Neural progenitor cell (in vitro differentiated cells): ENCODE measurements at regions not wholly inside any gene's neighbourhood (a gene's known extent, or its start where the extent isn't known, plus 50 kb on each side); places are given as distances from the start of the nearest gene placed in this dataset.

Experiments
- DNase-seq: peaks from one replicate; pipeline ENCODE4 v3.0.0-alpha.2; 2016; ENCODE audit warnings: low spot score
- H2AFZ ChIP-seq: fragments of 200-600 bp; sonication (generic); replicated peaks from 2 replicates; pipeline ENCODE4 v1.6.1; 2016; ENCODE audit warnings: antibody characterized with exemption
- H3F3A ChIP-seq: fragments of 200-600 bp; sonication (generic); 2 replicates; pipeline ENCODE4 v1.6.1; 2016; ENCODE audit warnings: antibody characterized with exemption, low read depth
- H3K27ac ChIP-seq: fragments of 200-600 bp; sonication (generic); 2 replicates; pipeline ENCODE4 v1.5.1; 2016; ENCODE audit warnings: mild to moderate bottlenecking
- H3K27me3 ChIP-seq: fragments of 200-600 bp; sonication (generic); 2 replicates; pipeline ENCODE4 v1.6.1; 2016; ENCODE audit warnings: mild to moderate bottlenecking, moderate library complexity
- H3K36me3 ChIP-seq: fragments of 200-600 bp; sonication (generic); 2 replicates; pipeline ENCODE4 v1.5.1; 2016
- H3K4me1 ChIP-seq: fragments of 200-600 bp; sonication (generic); 2 replicates; pipeline ENCODE4 v1.6.1; 2016; ENCODE audit warnings: mixed run types
- H3K4me2 ChIP-seq: fragments of 200-600 bp; sonication (generic); 2 replicates; pipeline ENCODE4 v1.6.1; 2016
- H3K4me3 ChIP-seq: fragments of 200-600 bp; sonication (generic); 2 replicates; pipeline ENCODE4 v1.5.1; 2016
- H3K79me2 ChIP-seq: fragments of 200-600 bp; sonication (generic); 2 replicates; pipeline ENCODE4 v1.6.1; 2016; ENCODE audit warnings: low read depth
- H3K9ac ChIP-seq: fragments of 200-600 bp; sonication (generic); 2 replicates; pipeline ENCODE4 v1.6.1; 2016
- H3K9me3 ChIP-seq: fragments of 200-600 bp; sonication (generic); 2 replicates; pipeline ENCODE4 v1.5.1; 2016; ENCODE audit warnings: low read depth
- H4K20me1 ChIP-seq: fragments of 200-600 bp; sonication (generic); 2 replicates; pipeline ENCODE4 v1.6.1; 2016; ENCODE audit warnings: low read depth
- H3K27ac Mint-ChIP-seq: 3 replicates; pipeline ENCODE4 v1.8.0; 2021; ENCODE audit warnings: mixed read lengths
- H3K27me3 Mint-ChIP-seq: 2 replicates; pipeline ENCODE4 v1.8.0; 2022; ENCODE audit warnings: low read depth, mild to moderate bottlenecking, inconsistent platforms, moderate library complexity, mixed read lengths; ENCODE audit not compliant: insufficient read depth
- H3K36me3 Mint-ChIP-seq: 3 replicates; pipeline ENCODE4 v1.8.0; 2021; ENCODE audit warnings: mixed read lengths
- H3K4me1 Mint-ChIP-seq: 3 replicates; pipeline ENCODE4 v1.8.0; 2021; ENCODE audit warnings: mixed read lengths
- H3K4me3 Mint-ChIP-seq: 3 replicates; pipeline ENCODE4 v1.8.0; 2021; ENCODE audit warnings: mild to moderate bottlenecking, moderate library complexity, mixed read lengths
- H3K9me3 Mint-ChIP-seq: 3 replicates; pipeline ENCODE4 v1.8.0; 2020; ENCODE audit warnings: mixed read lengths
- CTCF ChIP-seq: fragments of 200-600 bp; sonication (generic); IDR thresholded peaks from 2 replicates; pipeline ENCODE4 v1.5.1; 2017; ENCODE audit warnings: antibody characterized with exemption, mild to moderate bottlenecking
- EZH2 ChIP-seq: fragments of 200-600 bp; sonication (generic); IDR thresholded peaks from 2 replicates; pipeline ENCODE4 v1.6.1; 2017; ENCODE audit warnings: antibody characterized with exemption, mild to moderate bottlenecking, moderate library complexity
- EZH2phosphoT487 ChIP-seq: fragments of 200-600 bp; sonication (generic); IDR thresholded peaks from 2 replicates; pipeline ENCODE4 v1.6.1; 2017; ENCODE audit warnings: antibody characterized with exemption

DNA sequence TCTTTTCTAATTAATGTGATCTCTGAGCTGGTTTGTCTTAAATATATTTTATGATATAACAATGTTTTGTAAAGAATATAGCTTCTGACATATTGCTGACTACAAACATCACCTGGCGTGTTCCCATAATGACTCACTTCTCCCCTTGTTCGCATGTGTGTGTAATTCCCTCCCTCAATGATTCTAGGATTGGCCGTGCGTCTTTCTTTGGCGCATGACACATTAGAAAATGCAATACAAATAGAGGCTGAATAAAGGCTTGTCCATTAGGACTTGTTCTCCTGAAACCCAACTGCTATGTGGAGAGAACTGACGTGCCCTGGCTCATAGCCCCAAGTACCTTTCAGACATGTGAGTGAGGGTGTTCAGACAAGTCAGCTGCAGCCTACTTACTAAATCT is 159.7 kb upstream of the CDH20 start:
- no peaks in the 10 kb centered on the region for H3K27me3 Mint-ChIP-seq
- H3K9me3 Mint-ChIP-seq, result peaks cover 7% of the 10 kb centered on the region

GRCh38 chr18:61183798-61184197 is 149.4 kb upstream of the CDH20 start:
- Mint-ChIP-seq H3K4me3 (no peak overlapping the region), H3K36me3 (no peaks in the 10 kb centered on the region), H3K9me3 (no peaks in the 10 kb centered on the region), H3K4me1 (peaks cover 5% of the 10 kb centered on the region), H3K27me3 (peaks cover 2% of the 10 kb centered on the region), H3K27ac (no peak overlapping the region)
- H3K4me2 ChIP-seq, result no peak overlapping the region
- no peaks in the 10 kb centered on the region for H3K27me3 ChIP-seq
- no peaks in the 10 kb centered on the region for H4K20me1 ChIP-seq
- no peaks in the 10 kb centered on the region for H3K9me3 ChIP-seq
- H3K4me3 ChIP-seq, result no peak overlapping the region
- H3K36me3 ChIP-seq, result no peaks in the 10 kb centered on the region
- no peak for DNase-seq
- H2AFZ ChIP-seq, result no peak overlapping the region
- no peak overlapping the region for H3K27ac ChIP-seq
- no peaks in the 10 kb centered on the region for H3F3A ChIP-seq
- H3K9ac ChIP-seq, result no peak overlapping the region
- TF ChIP-seq EZH2phosphoT487, result no peak
- no peak for TF ChIP-seq CTCF
- no peak for TF ChIP-seq EZH2
- no peaks in the 10 kb centered on the region for H3K79me2 ChIP-seq
- no peaks in the 10 kb centered on the region for H3K4me1 ChIP-seq

More for the DNA sequence above, 159.7 kb upstream of the CDH20 start:
- TF ChIP-seq EZH2 (no peak), EZH2phosphoT487 (no peak), CTCF (no peak)
- Histone ChIP-seq H3K9ac (no peak overlapping the region), H3K27me3 (no peaks in the 10 kb centered on the region), H3K4me1 (no peaks in the 10 kb centered on the region), H3K36me3 (no peaks in the 10 kb centered on the region), H3K9me3 (no peaks in the 10 kb centered on the region), H3K79me2 (no peaks in the 10 kb centered on the region), H2AFZ (no peak overlapping the region), H3K4me2 (no peak overlapping the region), H3K27ac (no peak overlapping the region), H3K4me3 (no peak overlapping the region), H4K20me1 (no peaks in the 10 kb centered on the region), H3F3A (no peaks in the 10 kb centered on the region)
- H3K4me3 Mint-ChIP-seq, result no peak overlapping the region
- no peaks in the 10 kb centered on the region for H3K36me3 Mint-ChIP-seq
- DNase-seq, result no peak
- no peaks in the 10 kb centered on the region for H3K4me1 Mint-ChIP-seq
- H3K27ac Mint-ChIP-seq, result no peak overlapping the region

DNA sequence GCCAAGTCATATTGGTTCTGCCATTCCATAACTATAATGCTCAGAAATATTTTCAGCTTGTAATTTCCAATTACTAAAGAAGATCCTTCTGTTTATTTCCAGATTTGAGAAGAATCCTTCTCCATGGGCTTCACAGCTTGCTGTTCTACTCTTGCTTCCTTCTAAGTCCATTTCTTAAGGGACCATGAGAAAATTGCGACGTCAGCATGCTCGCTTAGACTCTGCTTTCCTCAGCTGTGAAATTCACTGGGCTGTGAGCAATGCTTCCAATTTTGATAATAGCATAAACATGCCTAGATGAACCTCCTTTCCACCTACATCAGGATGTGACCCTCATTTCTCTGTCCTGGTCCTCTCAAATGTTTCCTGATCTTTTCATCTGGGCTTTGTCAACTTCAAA is 145.3 kb upstream of the CDH20 start:
- Histone ChIP-seq H4K20me1 (no peaks in the 10 kb centered on the region), H3K4me1 (no peaks in the 10 kb centered on the region), H3K36me3 (no peaks in the 10 kb centered on the region), H3K9me3 (no peaks in the 10 kb centered on the region), H3K4me3 (no peak overlapping the region), H3F3A (no peaks in the 10 kb centered on the region), H3K79me2 (no peaks in the 10 kb centered on the region), H3K27me3 (no peaks in the 10 kb centered on the region), H3K4me2 (no peak overlapping the region), H3K27ac (no peak overlapping the region), H2AFZ (peak overlapping the region; percentile 22), H3K9ac (no peak overlapping the region)
- DNase-seq, result no peak
- TF ChIP-seq EZH2 (no peak), CTCF (no peak), EZH2phosphoT487 (no peak)
- H3K27ac Mint-ChIP-seq, result no peak overlapping the region
- no peaks in the 10 kb centered on the region for H3K36me3 Mint-ChIP-seq
- H3K9me3 Mint-ChIP-seq, result no peaks in the 10 kb centered on the region
- peaks cover 4% of the 10 kb centered on the region for H3K4me1 Mint-ChIP-seq
- H3K27me3 Mint-ChIP-seq, result peaks cover 2% of the 10 kb centered on the region
- no peak overlapping the region for H3K4me3 Mint-ChIP-seq
